ENCODE measurements at regions not wholly inside any gene's neighbourhood (a gene's known extent, or its start where the extent isn't known, plus 50 kb on each side); places are given as distances from the start of the nearest gene placed in this dataset.

DNA sequence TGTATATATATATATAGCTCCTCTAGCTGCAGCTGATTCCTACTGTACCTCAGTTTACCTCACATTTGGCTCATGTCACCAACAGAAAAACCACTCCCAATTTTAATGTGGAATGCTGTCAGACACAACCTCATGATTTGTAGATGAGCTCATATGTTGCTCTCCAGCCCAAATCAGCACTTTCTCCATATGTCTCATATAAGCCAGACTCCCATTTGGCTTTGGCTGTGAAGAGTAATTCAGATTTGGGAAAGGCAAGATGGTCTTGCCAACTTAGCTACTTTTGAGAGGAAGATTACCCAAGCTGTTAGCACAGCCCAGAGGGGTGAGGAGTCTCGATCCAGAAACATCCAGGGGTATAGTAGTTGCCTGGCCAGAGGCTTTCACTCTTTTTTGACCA is 342.2 kb upstream of the NT5E start:
- CTCF ChIA-PET = no interaction called here
- POLR2A ChIA-PET = no interaction called here
- TF ChIP-seq, protein P1, sequence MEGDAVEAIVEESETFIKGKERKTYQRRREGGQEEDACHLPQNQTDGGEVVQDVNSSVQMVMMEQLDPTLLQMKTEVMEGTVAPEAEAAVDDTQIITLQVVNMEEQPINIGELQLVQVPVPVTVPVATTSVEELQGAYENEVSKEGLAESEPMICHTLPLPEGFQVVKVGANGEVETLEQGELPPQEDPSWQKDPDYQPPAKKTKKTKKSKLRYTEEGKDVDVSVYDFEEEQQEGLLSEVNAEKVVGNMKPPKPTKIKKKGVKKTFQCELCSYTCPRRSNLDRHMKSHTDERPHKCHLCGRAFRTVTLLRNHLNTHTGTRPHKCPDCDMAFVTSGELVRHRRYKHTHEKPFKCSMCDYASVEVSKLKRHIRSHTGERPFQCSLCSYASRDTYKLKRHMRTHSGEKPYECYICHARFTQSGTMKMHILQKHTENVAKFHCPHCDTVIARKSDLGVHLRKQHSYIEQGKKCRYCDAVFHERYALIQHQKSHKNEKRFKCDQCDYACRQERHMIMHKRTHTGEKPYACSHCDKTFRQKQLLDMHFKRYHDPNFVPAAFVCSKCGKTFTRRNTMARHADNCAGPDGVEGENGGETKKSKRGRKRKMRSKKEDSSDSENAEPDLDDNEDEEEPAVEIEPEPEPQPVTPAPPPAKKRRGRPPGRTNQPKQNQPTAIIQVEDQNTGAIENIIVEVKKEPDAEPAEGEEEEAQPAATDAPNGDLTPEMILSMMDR (IDR thresholded peaks at IDR 0.05; ENCODE audit: insufficient read depth, low read length, missing control alignments) = no peak
- DNase-seq (ENCODE audit: low read depth, low spot score) = no peak
- no peak overlapping the region for H3K4me3 ChIP-seq (ENCODE audit: low read depth, low read length)

DNA sequence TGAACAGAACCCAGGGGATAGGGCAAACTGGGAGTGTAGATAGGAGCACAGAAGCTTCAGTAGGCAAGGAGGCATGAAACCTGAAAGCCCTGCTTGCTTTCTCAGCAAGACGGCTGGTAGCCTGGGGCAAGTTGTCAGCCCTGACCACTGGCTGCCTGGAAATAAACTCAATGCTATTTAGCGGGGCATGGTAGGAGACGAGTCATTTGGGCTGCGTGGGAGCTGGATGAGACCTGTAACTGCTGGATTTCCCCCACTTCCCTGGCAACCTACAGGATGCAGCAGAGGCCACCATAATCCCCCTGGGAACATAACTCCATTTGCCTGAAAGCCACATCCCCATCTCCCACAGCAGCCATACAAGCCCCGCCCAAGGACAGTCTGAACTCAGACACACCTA is 332.6 kb upstream of the TBX18 start:
- POLR2A ChIA-PET = no interaction called here
- no peak for DNase-seq (ENCODE audit: low read depth, low spot score)
- H3K4me3 ChIP-seq (ENCODE audit: low read depth, low read length) = no peak overlapping the region
- TF ChIP-seq, protein P1 (IDR thresholded peaks at IDR 0.05; ENCODE audit: insufficient read depth, low read length, missing control alignments) = no peak
- CTCF ChIA-PET = no interaction called here

DNA sequence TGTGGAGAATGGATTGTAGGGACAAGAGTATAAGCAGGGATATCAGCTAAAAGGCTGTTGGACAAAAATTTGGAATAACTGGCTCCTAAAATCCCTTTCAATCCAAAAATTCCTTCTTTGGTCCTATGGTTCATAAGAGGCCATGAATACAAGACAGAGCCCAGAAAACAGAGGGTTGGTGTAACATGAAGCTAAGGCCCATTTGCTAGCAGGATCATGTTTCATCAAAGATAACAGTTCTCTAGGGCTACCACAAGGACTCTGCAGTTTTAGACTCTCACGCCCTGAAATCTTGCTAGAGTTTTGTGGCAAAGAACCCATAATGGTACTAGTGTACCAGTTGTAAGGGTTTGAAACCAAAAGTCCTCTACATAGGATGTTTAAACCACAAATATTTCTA is 327.8 kb upstream of the TBX18 start:
- TF ChIP-seq, protein P1 (IDR thresholded peaks at IDR 0.05; ENCODE audit: insufficient read depth, low read length, missing control alignments) = no peak
- no peak for DNase-seq (ENCODE audit: low read depth, low spot score)
- ChIA-PET POLR2A (no interaction called here), CTCF (no interaction called here)
- no peak overlapping the region for H3K4me3 ChIP-seq (ENCODE audit: low read depth, low read length)

DNA sequence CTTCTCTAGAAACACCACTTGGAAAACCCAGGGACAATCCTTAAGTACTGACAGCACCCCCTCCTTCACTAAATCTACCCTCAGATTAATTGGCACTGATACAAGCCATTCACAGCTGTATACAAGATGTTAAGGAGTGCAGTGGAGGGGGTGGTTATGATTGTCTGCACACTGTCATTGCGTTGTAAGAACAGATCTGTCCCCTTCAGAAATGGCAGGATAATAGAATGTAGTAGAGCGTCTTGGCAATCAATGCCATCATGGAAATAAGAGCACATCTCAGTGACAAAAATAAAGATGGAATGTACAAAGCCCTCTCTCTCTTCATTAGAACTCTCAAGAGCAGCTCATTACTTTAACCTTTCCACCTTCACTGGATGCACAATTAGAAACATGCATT is 324.9 kb upstream of the TBX18 start:
- DNase-seq (ENCODE audit: low read depth, low spot score) = no peak
- ChIA-PET POLR2A (no interaction called here), CTCF (no interaction called here)
- TF ChIP-seq, protein P1 (IDR thresholded peaks at IDR 0.05; ENCODE audit: insufficient read depth, low read length, missing control alignments) = no peak
- H3K4me3 ChIP-seq (ENCODE audit: low read depth, low read length) = no peak overlapping the region

DNA sequence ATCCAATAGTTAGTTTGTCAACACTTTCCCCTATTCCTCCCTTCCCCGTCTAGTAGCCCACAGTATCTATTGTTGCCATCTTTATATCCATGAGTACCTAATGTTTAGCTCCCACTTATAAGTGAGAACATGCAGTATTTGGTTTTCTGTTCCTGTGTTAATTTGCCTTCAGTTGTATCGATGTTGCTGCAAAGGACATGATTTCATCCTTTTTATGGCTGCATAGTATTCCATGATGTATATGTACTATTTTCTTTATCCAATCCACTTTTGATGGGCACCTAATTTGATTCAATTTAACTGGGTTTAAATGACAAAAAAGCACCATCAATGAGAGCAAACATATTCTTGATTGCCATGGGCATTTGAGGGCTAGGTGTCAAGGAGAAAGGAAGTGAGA is 321.5 kb upstream of the TBX18 start:
- TF ChIP-seq, protein P1 (IDR thresholded peaks at IDR 0.05; ENCODE audit: insufficient read depth, low read length, missing control alignments) = no peak
- CTCF ChIA-PET = no interaction called here

DNA sequence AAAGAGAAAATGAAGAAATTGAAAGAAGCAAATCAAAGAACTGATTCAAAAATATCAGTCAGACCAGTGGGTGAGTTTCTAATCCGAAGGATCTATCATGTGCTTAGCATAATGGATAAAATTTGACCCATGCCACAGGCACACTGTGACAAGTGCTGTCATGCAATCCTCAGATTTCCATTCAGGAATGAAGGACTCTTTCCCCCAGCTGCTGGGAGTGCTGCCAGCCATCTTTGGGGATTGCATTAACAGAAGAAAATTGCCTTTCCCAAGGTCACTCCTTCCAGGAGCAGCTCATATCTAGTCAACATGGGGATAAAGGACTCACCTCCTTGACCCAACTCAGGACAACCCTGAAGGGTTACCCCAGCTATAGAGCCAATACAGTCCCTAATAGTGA is 316.7 kb upstream of the TBX18 start:
- ChIA-PET CTCF (no interaction called here), POLR2A (no interaction called here)
- no peak for DNase-seq (ENCODE audit: low read depth, low spot score)
- TF ChIP-seq, protein P1 (IDR thresholded peaks at IDR 0.05; ENCODE audit: insufficient read depth, low read length, missing control alignments) = no peak
- H3K4me3 ChIP-seq (ENCODE audit: low read depth, low read length) = no peak overlapping the region

More for the DNA sequence above, 321.5 kb upstream of the TBX18 start:
- POLR2A ChIA-PET = no interaction called here
- H3K4me3 ChIP-seq (ENCODE audit: low read depth, low read length) = no peak overlapping the region
- no peak for DNase-seq (ENCODE audit: low read depth, low spot score)

All from AG04449 (cell line).